Activated T-cell treated with anti-CD3 and anti-CD28 coated beads for 48 hours (primary cell): ENCODE measurements at regions not wholly inside any gene's neighbourhood (a gene's known extent, or its start where the extent isn't known, plus 50 kb on each side); places are given as distances from the start of the nearest gene placed in this dataset.

Experiments
- DNase-seq: peaks from one replicate; pipeline ENCODE4 v3.0.0-alpha.2; 2020; ENCODE audit warnings: low read depth

GRCh38 chr2:12207491-12207890 is 461.1 kb downstream of the LPIN1 start:
- DNase-seq, result no peak

GRCh38 chr2:12210016-12210933 is 463.8 kb downstream of the LPIN1 start:
- no peak for DNase-seq

GRCh38 chr2:12211326-12212175 is 465.1 kb downstream of the LPIN1 start:
- DNase-seq, result no peak

GRCh38 chr2:12212841-12213597 is 466.6 kb downstream of the LPIN1 start:
- DNase-seq, result no peak

GRCh38 chr2:12217175-12217574 is 470.7 kb downstream of the LPIN1 start:
- DNase-seq, result no peak

GRCh38 chr2:12219761-12220160 is 473.3 kb downstream of the LPIN1 start:
- DNase-seq, result no peak

GRCh38 chr2:12221584-12221983 is 475.2 kb downstream of the LPIN1 start:
- DNase-seq, result no peak

GRCh38 chr2:12222554-12222953 is 476.1 kb downstream of the LPIN1 start:
- no peak for DNase-seq

GRCh38 chr2:12223732-12224131 is 477.3 kb downstream of the LPIN1 start:
- no peak for DNase-seq

- DNase-seq, result no peak
These were observed 480.2 kb downstream of the LPIN1 start for GRCh38 chr2:12226653-12227052.

- DNase-seq, result no peak
These were observed 481.6 kb downstream of the LPIN1 start for GRCh38 chr2:12227941-12228608.

GRCh38 chr2:12231288-12231687 is 484.9 kb downstream of the LPIN1 start:
- no peak for DNase-seq

- DNase-seq, result no peak
These were observed 483.9 kb upstream of the TRIB2 start for GRCh38 chr2:12232876-12233275.

GRCh38 chr2:12236136-12236844 is 480.4 kb upstream of the TRIB2 start:
- no peak for DNase-seq

- no peak for DNase-seq
These were observed 476.5 kb upstream of the TRIB2 start for GRCh38 chr2:12240206-12240605.

GRCh38 chr2:12243381-12243780 is 473.4 kb upstream of the TRIB2 start:
- no peak for DNase-seq

- no peak for DNase-seq
These were observed 472.7 kb upstream of the TRIB2 start for GRCh38 chr2:12244070-12244469.

- no peak for DNase-seq
These were observed 465.6 kb upstream of the TRIB2 start for GRCh38 chr2:12251121-12251520.

- DNase-seq, result no peak
These were observed 465.0 kb upstream of the TRIB2 start for GRCh38 chr2:12251749-12252148.

- no peak for DNase-seq
These were observed 463.5 kb upstream of the TRIB2 start for GRCh38 chr2:12253167-12253778.
